ENCODE measurements at regions not wholly inside any gene's neighbourhood (a gene's known extent, or its start where the extent isn't known, plus 50 kb on each side); places are given as distances from the start of the nearest gene placed in this dataset.
A peak's percentile ranks its signal among the peaks of the same experiment; 100 is the strongest.

- no peaks in the 10 kb centered on the region for H3K27me3 ChIP-seq
- no peak for DNase-seq
- intact Hi-C loops (cut with DNase I): no loop called here
- no peaks in the 10 kb centered on the region for H3K36me3 ChIP-seq
- H3K27ac ChIP-seq: no peak overlapping the region
- WGBS, 4 donors: 73 to 83% (median 80%) methylated on average over 3 of the region's 3 CpGs
- H3K4me1 ChIP-seq: no peaks in the 10 kb centered on the region
- no peak for ATAC-seq
- peaks cover 0 to 9% (median under 1%) of the 10 kb centered on the region in 12 donors for H3K9me3 ChIP-seq
- TF ChIP-seq CTCF (IDR thresholded peaks at IDR 0.05) (no peak), POLR2A (IDR thresholded peaks at IDR 0.05) (no peak)
- no peak overlapping the region for H3K4me3 ChIP-seq
These were observed 950.7 kb upstream of the FAM98A start for GRCh38 chr2:34549710-34550345.

- Histone ChIP-seq H3K36me3 (no peaks in the 10 kb centered on the region), H3K27me3 (no peaks in the 10 kb centered on the region), H3K9me3 (peaks cover 0 to 9% (median 0%) of the 10 kb centered on the region in 12 donors), H3K4me3 (no peak overlapping the region), H3K27ac (no peak overlapping the region), H3K4me1 (no peaks in the 10 kb centered on the region)
- TF ChIP-seq POLR2A (IDR thresholded peaks at IDR 0.05) (no peak), CTCF (IDR thresholded peaks at IDR 0.05) (no peak)
- ATAC-seq (no peak), DNase-seq (no peak)
- 50 to 76% (median 67%) methylated on average over 2 to 3 of the region's 3 CpGs for WGBS, 4 donors
- intact Hi-C loops (cut with DNase I): no loop called here
These were observed 948.8 kb upstream of the FAM98A start for GRCh38 chr2:34547900-34548299.

- Histone ChIP-seq H3K27me3 (no peaks in the 10 kb centered on the region), H3K27ac (no peak overlapping the region), H3K9me3 (peaks cover 0 to 9% (median 0%) of the 10 kb centered on the region in 12 donors), H3K4me3 (no peak overlapping the region), H3K4me1 (no peaks in the 10 kb centered on the region), H3K36me3 (no peaks in the 10 kb centered on the region)
- WGBS, 4 donors: 52 to 82% (median 69%) methylated on average over 3 to 4 of the region's 4 CpGs
- intact Hi-C loops (cut with DNase I): no loop called here
- TF ChIP-seq POLR2A (IDR thresholded peaks at IDR 0.05): no peak
- TF ChIP-seq CTCF (IDR thresholded peaks at IDR 0.05): no peak
- DNase-seq: no peak
- no peak for ATAC-seq
These were observed 948.2 kb upstream of the FAM98A start for GRCh38 chr2:34547340-34547739.

DNA sequence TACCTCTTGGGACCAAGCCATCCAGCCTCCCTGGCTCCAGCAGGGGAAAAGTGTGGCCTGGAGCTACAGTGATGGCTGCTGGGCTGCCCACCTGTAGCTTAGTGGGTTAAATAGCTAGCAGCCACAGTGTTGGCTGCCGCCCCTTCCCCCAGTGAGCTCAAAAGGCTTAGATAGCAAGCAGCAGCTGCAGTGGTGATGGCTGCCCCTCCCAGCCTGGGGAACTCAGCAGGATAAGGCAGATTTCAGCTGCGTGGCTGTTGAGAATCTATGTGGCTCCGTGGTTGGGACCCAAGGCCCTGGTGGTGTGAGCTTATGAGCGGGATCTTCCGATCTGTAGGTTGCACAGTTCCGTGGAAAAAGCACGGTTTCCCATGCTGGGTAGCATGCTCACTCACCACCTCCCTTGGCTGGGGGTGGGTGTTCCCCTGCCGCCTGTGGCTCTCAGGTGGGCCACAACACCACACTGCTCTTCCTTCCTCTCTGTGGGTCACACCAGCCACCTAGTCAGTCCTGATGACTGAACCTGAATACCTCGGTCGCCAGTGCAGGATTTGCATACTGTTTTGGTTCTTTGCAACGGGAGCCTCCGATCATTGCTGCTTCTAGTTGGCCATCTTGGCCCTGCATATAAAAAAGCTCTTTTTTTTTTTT, 946.5 kb upstream of the FAM98A start:
- H3K27ac ChIP-seq: no peak overlapping the region
- WGBS, 4 donors: 75 to 85% (median 83%) methylated on average over 8 to 12 of the region's 12 CpGs
- no peak overlapping the region for H3K4me3 ChIP-seq
- H3K36me3 ChIP-seq: no peaks in the 10 kb centered on the region
- DNase-seq (no peak), ATAC-seq (peak in 1 of 4 donors; percentile 27)
- H3K27me3 ChIP-seq: no peaks in the 10 kb centered on the region
- intact Hi-C loops (cut with DNase I): no loop called here
- H3K9me3 ChIP-seq: peaks cover 0 to 20% (median 7%) of the 10 kb centered on the region in 12 donors
- H3K4me1 ChIP-seq: no peaks in the 10 kb centered on the region
- no peak for TF ChIP-seq POLR2A (IDR thresholded peaks at IDR 0.05)
- no peak for TF ChIP-seq CTCF (IDR thresholded peaks at IDR 0.05)
